ENCODE measurements at regions not wholly inside any gene's neighbourhood (a gene's known extent, or its start where the extent isn't known, plus 50 kb on each side); places are given as distances from the start of the nearest gene placed in this dataset.
"Not testable (repeated sequence)": the region's sequence is repeated elsewhere in the genome, so short reads cannot be mapped to it uniquely, and the experiment has no call there.

DNA sequence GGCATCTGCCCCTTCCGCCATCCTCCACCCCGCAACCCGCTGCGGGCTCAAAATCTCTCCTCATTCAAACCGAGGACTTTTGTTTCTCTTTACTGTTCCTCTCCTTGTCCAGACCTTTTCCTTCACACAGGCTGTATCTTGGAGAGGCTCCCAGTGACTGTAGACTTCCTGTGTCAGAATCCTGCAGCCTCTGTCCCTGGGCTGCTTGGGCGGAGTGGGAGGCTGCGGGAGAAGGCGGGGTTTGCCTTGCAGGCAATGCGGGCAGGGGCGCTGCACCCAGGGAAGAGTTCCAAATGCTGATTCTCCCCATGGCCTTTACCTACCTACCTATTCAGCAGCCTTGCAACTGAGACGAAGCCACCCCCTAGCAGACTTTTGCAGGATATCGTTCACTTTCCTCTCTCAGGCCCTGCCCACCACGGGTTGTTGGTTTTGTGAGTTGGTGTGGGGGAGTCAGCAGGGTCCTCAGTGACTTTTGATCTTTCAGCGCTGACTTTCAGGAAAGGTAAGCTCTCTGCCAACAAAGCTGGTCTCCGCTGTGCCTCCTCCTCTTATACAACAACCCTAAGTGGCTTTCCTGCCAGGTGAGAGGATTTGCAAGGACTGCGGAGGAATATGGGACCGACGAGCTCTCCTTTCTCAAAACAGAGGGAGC, 79.0 kb upstream of the KCNA1 start:
- H3K9ac ChIP-seq (ENCODE audit: insufficient read depth in 1 of 2, low read length in 2 of 2) = no peak overlapping the region
- peaks cover 0 to 25% (median 2%) of the 10 kb centered on the region in 3 donors for H3K27me3 ChIP-seq (ENCODE audit: control insufficient read depth in 3 of 3, insufficient read depth in 3 of 3, low read length in 2 of 3)
- ATAC-seq (ENCODE audit: insufficient read depth, low FRiP score) = no peak
- WGBS, 2 donors = 55 to 69% methylated on average over 18 of the region's 18 CpGs
- H3K9me3 ChIP-seq (ENCODE audit: control insufficient read depth in 4 of 4, insufficient read depth in 3 of 4, low read length in 3 of 4) = peaks cover 0 to 10% (median 2%) of the 10 kb centered on the region in 4 donors
- TF ChIP-seq, protein P1, sequence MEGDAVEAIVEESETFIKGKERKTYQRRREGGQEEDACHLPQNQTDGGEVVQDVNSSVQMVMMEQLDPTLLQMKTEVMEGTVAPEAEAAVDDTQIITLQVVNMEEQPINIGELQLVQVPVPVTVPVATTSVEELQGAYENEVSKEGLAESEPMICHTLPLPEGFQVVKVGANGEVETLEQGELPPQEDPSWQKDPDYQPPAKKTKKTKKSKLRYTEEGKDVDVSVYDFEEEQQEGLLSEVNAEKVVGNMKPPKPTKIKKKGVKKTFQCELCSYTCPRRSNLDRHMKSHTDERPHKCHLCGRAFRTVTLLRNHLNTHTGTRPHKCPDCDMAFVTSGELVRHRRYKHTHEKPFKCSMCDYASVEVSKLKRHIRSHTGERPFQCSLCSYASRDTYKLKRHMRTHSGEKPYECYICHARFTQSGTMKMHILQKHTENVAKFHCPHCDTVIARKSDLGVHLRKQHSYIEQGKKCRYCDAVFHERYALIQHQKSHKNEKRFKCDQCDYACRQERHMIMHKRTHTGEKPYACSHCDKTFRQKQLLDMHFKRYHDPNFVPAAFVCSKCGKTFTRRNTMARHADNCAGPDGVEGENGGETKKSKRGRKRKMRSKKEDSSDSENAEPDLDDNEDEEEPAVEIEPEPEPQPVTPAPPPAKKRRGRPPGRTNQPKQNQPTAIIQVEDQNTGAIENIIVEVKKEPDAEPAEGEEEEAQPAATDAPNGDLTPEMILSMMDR (IDR thresholded peaks at IDR 0.05; ENCODE audit: control extremely low read depth, extremely low read depth) = no peak
- H3K27ac ChIP-seq (ENCODE audit: low read depth in 1 of 2, low read length in 1 of 2) = no peak overlapping the region
- H3K4me1 ChIP-seq (ENCODE audit: control insufficient read depth in 5 of 5, insufficient read depth in 5 of 5, low read length in 5 of 5) = peaks cover 0 to 7% (median 0%) of the 10 kb centered on the region in 5 donors
- no peaks in the 10 kb centered on the region for H3K36me3 ChIP-seq (ENCODE audit: control insufficient read depth in 4 of 4, insufficient read depth in 4 of 4, low read length in 4 of 4)
- DNase-seq = peak; percentile 25 to 71 (median 34)
- H3K4me3 ChIP-seq = no peak overlapping the region

DNA sequence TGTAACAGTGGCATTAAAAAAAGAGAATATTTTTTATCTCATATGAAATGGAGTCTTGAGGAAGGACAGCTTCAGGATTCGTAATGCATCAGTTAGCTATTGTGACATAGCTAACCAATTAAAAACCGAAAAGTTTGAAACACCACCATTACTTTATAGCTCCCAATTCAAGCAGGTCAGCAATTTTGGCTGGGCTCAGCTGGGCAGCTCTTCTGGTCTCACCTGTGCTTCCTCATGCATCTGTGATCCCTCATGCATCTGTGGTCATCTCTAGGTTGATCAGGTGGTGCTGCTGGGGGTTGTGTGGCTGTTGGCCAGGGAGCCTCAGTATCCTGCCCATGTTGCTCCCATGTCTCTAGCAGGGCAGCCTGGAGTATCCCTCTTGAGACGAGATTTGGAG, 76.7 kb upstream of the KCNA1 start:
- peaks cover 0 to 7% (median 0%) of the 10 kb centered on the region in 5 donors for H3K4me1 ChIP-seq (ENCODE audit: control insufficient read depth in 5 of 5, insufficient read depth in 5 of 5, low read length in 5 of 5)
- no peak for DNase-seq
- no peak overlapping the region for H3K4me3 ChIP-seq
- H3K27me3 ChIP-seq (ENCODE audit: control insufficient read depth in 3 of 3, insufficient read depth in 3 of 3, low read length in 2 of 3) = peaks cover 0 to 15% (median 2%) of the 10 kb centered on the region in 3 donors
- H3K27ac ChIP-seq (ENCODE audit: low read depth in 1 of 2, low read length in 1 of 2) = no peak overlapping the region
- H3K9me3 ChIP-seq (ENCODE audit: control insufficient read depth in 4 of 4, insufficient read depth in 3 of 4, low read length in 3 of 4) = peaks cover 0 to 16% (median 2%) of the 10 kb centered on the region in 4 donors
- TF ChIP-seq, protein P1 (IDR thresholded peaks at IDR 0.05; ENCODE audit: control extremely low read depth, extremely low read depth) = no peak
- no peaks in the 10 kb centered on the region for H3K36me3 ChIP-seq (ENCODE audit: control insufficient read depth in 4 of 4, insufficient read depth in 4 of 4, low read length in 4 of 4)
- no peak for ATAC-seq (ENCODE audit: insufficient read depth, low FRiP score)
- no peak overlapping the region for H3K9ac ChIP-seq (ENCODE audit: insufficient read depth in 1 of 2, low read length in 2 of 2)
- 90 to 92% methylated on average over 3 of the region's 3 CpGs for WGBS, 2 donors

DNA sequence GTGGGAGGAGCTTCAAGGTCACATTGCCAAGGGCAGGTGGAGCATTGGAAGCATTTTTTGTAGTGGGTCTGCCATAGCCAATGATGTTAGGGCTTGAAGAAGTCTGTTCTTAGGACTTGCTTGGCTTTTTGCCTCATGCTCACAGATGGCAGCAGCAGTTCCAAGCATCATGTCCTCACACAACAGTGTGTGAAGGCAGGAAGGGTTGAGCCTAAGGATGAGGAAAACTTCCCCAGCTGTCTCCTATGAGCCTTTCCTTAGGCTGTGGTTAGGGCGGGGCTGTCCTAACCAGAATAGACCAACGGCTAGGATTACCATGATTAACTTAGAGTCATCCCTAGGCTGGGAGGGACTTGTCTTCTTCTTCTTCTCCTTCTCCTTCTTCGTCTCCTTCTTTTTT, 76.2 kb upstream of the KCNA1 start:
- ATAC-seq (ENCODE audit: insufficient read depth, low FRiP score) (no peak), DNase-seq (no peak)
- Histone ChIP-seq H3K27me3 (ENCODE audit: control insufficient read depth in 3 of 3, insufficient read depth in 3 of 3, low read length in 2 of 3) (peaks cover 0 to 11% (median 2%) of the 10 kb centered on the region in 3 donors), H3K36me3 (ENCODE audit: control insufficient read depth in 4 of 4, insufficient read depth in 4 of 4, low read length in 4 of 4) (no peaks in the 10 kb centered on the region), H3K4me1 (ENCODE audit: control insufficient read depth in 5 of 5, insufficient read depth in 5 of 5, low read length in 5 of 5) (peaks cover 0 to 7% (median 0%) of the 10 kb centered on the region in 5 donors), H3K4me3 (no peak overlapping the region), H3K9me3 (ENCODE audit: control insufficient read depth in 4 of 4, insufficient read depth in 3 of 4, low read length in 3 of 4) (peaks cover 0 to 16% (median 2%) of the 10 kb centered on the region in 4 donors), H3K9ac (ENCODE audit: insufficient read depth in 1 of 2, low read length in 2 of 2) (no peak overlapping the region), H3K27ac (ENCODE audit: low read depth in 1 of 2, low read length in 1 of 2) (no peak overlapping the region)
- TF ChIP-seq, protein P1 (IDR thresholded peaks at IDR 0.05; ENCODE audit: control extremely low read depth, extremely low read depth) = no peak
- WGBS, 2 donors = 81 to 89% methylated on average over 3 of the region's 3 CpGs

DNA sequence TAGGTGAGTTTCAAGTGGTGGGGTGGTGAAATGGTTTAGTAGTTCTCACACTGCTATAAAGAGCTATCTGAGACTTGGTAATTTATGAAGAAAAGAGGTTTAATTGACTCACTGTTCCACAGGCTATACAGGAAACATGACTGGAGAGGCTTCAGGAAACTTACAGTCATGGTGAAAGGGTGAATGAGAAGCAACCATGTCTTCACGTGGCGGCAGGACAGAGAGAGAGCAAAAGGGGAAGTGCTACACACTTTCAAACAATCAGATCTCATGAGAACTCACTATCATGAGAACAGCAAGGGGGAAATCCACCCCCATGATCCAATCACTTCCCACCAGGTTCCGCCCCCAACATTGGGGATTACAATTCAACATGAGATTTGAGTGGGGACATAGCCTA, 67.3 kb upstream of the KCNA1 start:
- not testable (repeated sequence) for DNase-seq

More for the DNA sequence above, 67.3 kb upstream of the KCNA1 start:
- not testable (repeated sequence) for ATAC-seq (ENCODE audit: insufficient read depth, low FRiP score); H3K4me3 ChIP-seq; H3K9me3 ChIP-seq (ENCODE audit: control insufficient read depth in 4 of 4, insufficient read depth in 3 of 4, low read length in 3 of 4); H3K27me3 ChIP-seq (ENCODE audit: control insufficient read depth in 3 of 3, insufficient read depth in 3 of 3, low read length in 2 of 3); H3K4me1 ChIP-seq (ENCODE audit: control insufficient read depth in 5 of 5, insufficient read depth in 5 of 5, low read length in 5 of 5); H3K9ac ChIP-seq (ENCODE audit: insufficient read depth in 1 of 2, low read length in 2 of 2); H3K27ac ChIP-seq (ENCODE audit: low read depth in 1 of 2, low read length in 1 of 2); H3K36me3 ChIP-seq (ENCODE audit: control insufficient read depth in 4 of 4, insufficient read depth in 4 of 4, low read length in 4 of 4)
- 79 to 82% methylated on average over 3 of the region's 3 CpGs for WGBS, 2 donors

All from lung (tissue), 11 donors.